Pulmonary artery endothelial cell (primary cell): ENCODE measurements at regions not wholly inside any gene's neighbourhood (a gene's known extent, or its start where the extent isn't known, plus 50 kb on each side); places are given as distances from the start of the nearest gene placed in this dataset.

Experiments used
- DNase-seq: peaks from one replicate; pipeline ENCODE4 v3.0.0-alpha.2; 2011; ENCODE audit warnings: low read depth, low spot score

GRCh38 chr13:40186626-40187323 is 479.7 kb downstream of the FOXO1 start:
- DNase-seq = no peak

GRCh38 chr13:40187324-40187795 is 479.1 kb downstream of the FOXO1 start:
- DNase-seq = no peak

GRCh38 chr13:40187841-40188591 is 478.4 kb downstream of the FOXO1 start:
- no peak for DNase-seq

GRCh38 chr13:40189426-40189825 is 477.0 kb downstream of the FOXO1 start:
- DNase-seq = no peak

GRCh38 chr13:40189898-40190630 is 476.4 kb downstream of the FOXO1 start:
- DNase-seq = no peak

DNA sequence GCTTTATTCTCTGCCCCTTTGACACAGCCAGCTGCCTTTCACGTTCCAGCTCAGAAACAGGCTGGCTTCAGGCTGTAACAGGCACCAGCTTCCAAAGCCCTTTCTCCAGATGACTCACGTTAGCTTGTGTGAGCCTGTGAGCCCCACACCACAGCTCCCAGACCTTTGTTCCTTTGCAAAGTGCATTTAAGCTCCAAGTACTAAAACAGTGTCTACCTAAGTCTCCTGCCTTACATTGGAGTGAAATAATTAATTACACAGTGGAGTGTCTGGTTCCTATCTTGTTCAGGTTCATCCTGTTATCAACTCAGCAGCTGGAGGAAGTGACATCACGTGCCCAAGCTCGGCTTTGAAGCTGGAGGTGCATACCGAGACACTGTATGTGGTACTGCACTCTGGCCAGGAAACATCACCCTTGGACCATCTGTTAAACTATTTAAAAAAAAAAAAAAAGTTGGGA is 475.8 kb downstream of the FOXO1 start:
- DNase-seq = peak; percentile 76

GRCh38 chr13:40191186-40191980 is 475.1 kb downstream of the FOXO1 start:
- DNase-seq = no peak

GRCh38 chr13:40192452-40192851 is 474.0 kb downstream of the FOXO1 start:
- DNase-seq = no peak

- DNase-seq = no peak
Measured at GRCh38 chr13:40192858-40193257, 473.6 kb downstream of the FOXO1 start.

DNA sequence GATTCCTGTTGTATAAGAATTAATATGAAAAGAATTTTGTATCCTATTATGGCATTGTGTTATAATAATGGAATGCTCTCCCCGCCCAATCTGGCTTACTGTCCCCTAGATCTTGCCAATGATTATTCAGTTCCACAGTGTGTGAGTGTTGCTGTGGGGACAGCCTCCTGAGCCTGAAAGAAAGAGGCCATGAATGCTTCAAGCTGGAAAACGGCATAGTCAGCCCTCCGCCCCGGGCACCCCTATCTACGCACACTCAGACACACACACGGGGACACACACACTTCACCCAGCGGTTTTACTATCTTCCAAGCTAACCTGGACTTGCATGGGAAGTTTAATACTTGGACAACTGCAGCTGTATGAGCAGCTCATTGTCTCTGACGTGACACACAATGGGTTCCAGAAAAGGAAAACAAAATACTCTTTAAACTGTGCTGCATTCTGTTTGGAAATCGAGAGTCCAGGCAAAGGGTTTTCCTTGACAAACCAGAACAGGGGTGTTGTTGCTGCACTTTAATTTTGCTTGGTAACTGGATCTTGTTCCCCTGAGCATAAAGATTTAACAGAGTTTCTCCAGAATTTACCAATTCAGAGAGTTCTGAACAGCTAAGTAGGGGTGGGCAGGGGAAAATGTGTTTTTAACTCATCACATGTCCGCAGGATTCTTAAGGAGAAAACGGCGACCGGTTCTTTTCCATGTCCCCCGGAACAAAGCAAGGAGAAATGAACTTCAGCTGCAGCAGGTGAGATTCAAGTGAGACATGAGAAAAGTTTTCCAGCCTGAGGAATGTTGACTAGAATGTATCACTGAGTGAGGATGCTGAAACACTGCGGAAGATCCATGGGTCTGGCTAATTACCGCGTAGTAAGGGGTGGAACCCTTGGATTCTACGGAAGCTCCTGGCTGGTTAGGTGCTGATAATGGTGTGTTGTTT is 472.9 kb downstream of the FOXO1 start:
- peak; percentile 55 for DNase-seq

GRCh38 chr13:40194224-40194806 is 472.1 kb downstream of the FOXO1 start:
- DNase-seq = peak; percentile 99

GRCh38 chr13:40197049-40197448 is 469.4 kb downstream of the FOXO1 start:
- no peak for DNase-seq

DNA sequence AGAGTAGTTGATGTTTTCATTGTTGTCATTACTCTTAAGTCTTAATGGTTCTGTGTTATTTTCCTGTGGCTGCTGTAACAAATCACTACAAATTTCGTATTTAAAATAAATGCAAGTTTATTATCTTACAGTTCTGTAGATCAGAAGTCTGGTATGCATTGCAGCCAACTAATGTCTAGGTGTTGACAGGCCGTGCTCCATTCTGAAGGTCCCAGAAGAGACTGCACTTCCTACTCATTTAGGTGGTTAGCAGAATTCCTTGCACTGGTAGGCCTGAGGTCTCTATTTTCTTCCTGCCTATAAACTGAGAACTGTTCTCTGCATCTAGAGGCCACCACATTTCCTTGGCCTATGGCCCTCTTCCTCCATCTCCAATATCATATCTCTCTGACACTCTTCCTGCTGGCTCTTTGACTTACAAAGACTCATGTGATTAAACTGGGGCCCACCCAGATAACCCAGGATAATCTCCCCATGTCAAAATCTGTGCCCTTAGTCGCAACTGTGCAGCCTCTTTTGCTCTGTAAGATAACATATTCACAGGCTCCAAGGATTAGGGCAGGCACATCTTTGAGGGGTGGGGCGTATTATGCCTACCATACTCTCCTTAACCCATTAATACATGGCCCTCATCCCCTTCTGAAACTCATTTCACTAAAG is 468.4 kb downstream of the FOXO1 start:
- DNase-seq = no peak

GRCh38 chr13:40200273-40200978 is 466.0 kb downstream of the FOXO1 start:
- no peak for DNase-seq

- no peak for DNase-seq
Measured at GRCh38 chr13:40204246-40204645, 462.2 kb downstream of the FOXO1 start.

DNA sequence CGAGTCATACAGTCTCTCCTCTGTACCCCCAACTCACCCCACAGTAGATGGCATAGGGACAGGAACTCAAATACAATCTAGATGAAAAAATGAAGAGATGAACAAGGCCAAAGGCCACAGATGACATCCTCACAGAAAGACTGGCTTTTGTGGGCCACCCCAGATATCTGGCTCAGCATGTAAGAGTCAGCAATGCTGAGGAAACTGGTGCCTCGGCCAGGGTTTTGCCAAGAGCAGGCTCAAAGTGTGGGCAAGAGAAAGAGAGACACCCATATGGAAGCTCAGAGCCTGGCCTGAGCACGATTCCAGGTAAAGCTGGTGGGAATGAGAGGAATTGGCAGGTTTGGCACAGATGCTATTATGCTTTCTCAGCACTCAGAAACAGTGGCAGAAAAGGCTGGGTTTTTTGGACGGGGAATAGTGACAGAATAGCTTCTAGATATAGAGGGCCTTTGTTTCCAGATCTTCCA is 460.6 kb downstream of the FOXO1 start:
- DNase-seq = no peak

DNA sequence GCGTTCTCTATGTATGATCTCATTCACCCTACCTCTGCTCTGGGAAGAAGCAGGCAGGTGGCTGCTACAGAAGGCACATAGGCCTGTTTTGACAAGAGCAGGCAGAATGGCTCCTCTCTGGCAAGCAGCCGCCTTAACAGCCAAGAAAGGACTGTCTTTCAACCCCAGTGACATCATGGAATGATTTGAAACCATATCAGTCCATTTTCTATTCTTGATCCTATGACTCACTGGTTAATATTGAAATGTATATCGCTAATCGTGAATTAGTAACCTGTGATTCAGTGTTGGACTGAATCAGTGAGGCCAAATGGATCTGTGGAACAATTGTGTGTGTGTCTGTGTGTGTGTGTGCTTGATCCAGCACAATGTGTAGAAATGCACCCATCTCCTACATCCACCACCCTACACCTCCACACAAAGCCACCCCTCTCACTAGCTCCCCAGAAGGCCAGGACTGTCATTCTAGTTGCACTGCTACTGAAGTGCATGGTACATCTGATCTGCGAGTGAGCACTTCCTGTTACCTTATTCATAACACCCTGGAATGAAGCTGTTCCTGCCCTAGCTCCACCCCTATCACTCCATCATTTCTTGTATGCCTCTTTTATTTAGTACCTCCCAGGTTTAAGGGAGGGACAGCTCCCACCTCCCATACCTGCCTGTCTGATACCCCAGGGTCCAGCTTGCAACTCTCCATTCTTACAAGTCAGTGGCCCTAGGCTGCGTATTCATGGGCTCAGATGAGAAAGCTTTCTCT is 460.0 kb downstream of the FOXO1 start:
- DNase-seq = peak; percentile 79

GRCh38 chr13:40207001-40207478 is 459.4 kb downstream of the FOXO1 start:
- DNase-seq = no peak
